ENCODE measurements at regions not wholly inside any gene's neighbourhood (a gene's known extent, or its start where the extent isn't known, plus 50 kb on each side); places are given as distances from the start of the nearest gene placed in this dataset.

GRCh38 chr11:112627588-112628045 is 333.6 kb upstream of the NCAM1 start:
- H4K20me1 ChIP-seq (ENCODE audit: insufficient read depth, low read length), result no peaks in the 10 kb centered on the region
- H3K9me1 ChIP-seq (ENCODE audit: insufficient read depth, low read length), result no peaks in the 10 kb centered on the region
- H2BK15ac ChIP-seq (ENCODE audit: low read depth, low read length), result no peak overlapping the region
- no peak for DNase-seq
- no peak overlapping the region for H3K4me3 ChIP-seq (ENCODE audit: insufficient read depth, low read depth, low read length)
- H4K91ac ChIP-seq (ENCODE audit: insufficient read depth, low read depth, low read length), result no peak overlapping the region
- ChIA-PET POLR2A (ENCODE audit: unreplicated experiment) (no interaction called here), CTCF (no interaction called here)
- BruUV-seq (replicated peaks), result no TSS peak
- H3K18ac ChIP-seq (ENCODE audit: low read depth, low read length), result no peak overlapping the region
- H4K8ac ChIP-seq (ENCODE audit: low read depth in 2 of 2, low read length in 2 of 2), result no peak overlapping the region
- no peaks in the 10 kb centered on the region for H3K36me3 ChIP-seq (ENCODE audit: control insufficient read depth, insufficient read depth, low read length)
- H3K9me3 ChIP-seq (ENCODE audit: control insufficient read depth, insufficient read depth, low read length), result no peaks in the 10 kb centered on the region
- H3K23ac ChIP-seq (ENCODE audit: low read depth, low read length), result no peak overlapping the region
- H3K4me2 ChIP-seq (ENCODE audit: low read depth, low read length), result no peak overlapping the region
- H2AK5ac ChIP-seq (ENCODE audit: low read depth, low read length), result no peak overlapping the region
- WGBS, 2 experiments (ENCODE audit: extremely low coverage in 2 of 2, insufficient read length in 1 of 2), result no CpG with 5 or more reads among the region's 2 CpGs
- no peak overlapping the region for H2AK9ac ChIP-seq (replicated peaks; ENCODE audit: low read depth, low read length, poor library complexity)
- no peaks in the 10 kb centered on the region for H3K79me1 ChIP-seq (ENCODE audit: low read depth in 1 of 2, low read length in 2 of 2)
- no peak overlapping the region for H2BK20ac ChIP-seq (ENCODE audit: low read depth, low read length)
- H3K56ac ChIP-seq (ENCODE audit: extremely low read depth, insufficient read depth, low read length), result no peak overlapping the region
- no peak overlapping the region for H4K5ac ChIP-seq (ENCODE audit: low read depth, low read length)
- H3K4me1 ChIP-seq (ENCODE audit: control insufficient read depth, insufficient read depth, low read length), result no peaks in the 10 kb centered on the region
- no peaks in the 10 kb centered on the region for H3K27me3 ChIP-seq (ENCODE audit: control insufficient read depth, insufficient read depth, low read length)
- no peak overlapping the region for H2AFZ ChIP-seq (replicated peaks; ENCODE audit: low read length, poor library complexity)
- no peak for ATAC-seq (ENCODE audit: low read depth)
- H3K9ac ChIP-seq (ENCODE audit: low read depth, low read length), result no peak overlapping the region
- H3K4ac ChIP-seq (ENCODE audit: low read depth, low read length), result no peak overlapping the region
- H2BK120ac ChIP-seq (ENCODE audit: low read depth, low read length), result no peak overlapping the region
- no peak overlapping the region for H3K27ac ChIP-seq (ENCODE audit: insufficient read depth, low read length)
- no peak overlapping the region for H3K14ac ChIP-seq (replicated peaks; ENCODE audit: low read depth, low read length)
- dilution Hi-C loops (cut with HindIII; ENCODE audit: low sequenced_read_pairs, unreplicated experiment), result no loop called here
- H2BK5ac ChIP-seq (ENCODE audit: low read depth, low read length, poor library complexity, severe bottlenecking), result no peak overlapping the region
- in situ Hi-C loops (cut with MboI; ENCODE audit: low sequenced_read_pairs), result no loop called here
- intact Hi-C loops (cut with micrococcal nuclease), result no loop called here
- TF ChIP-seq RFX5 (IDR thresholded peaks at IDR 0.05; ENCODE audit: low read depth, low read length) (no peak), RCOR1 (IDR thresholded peaks at IDR 0.05; ENCODE audit: insufficient replicate concordance, low read length) (no peak), CHD1 (IDR thresholded peaks at IDR 0.05; ENCODE audit: low read depth, low read length) (no peak), RAD21 (IDR thresholded peaks at IDR 0.05; ENCODE audit: low read length) (no peak), MAZ (IDR thresholded peaks at IDR 0.05; ENCODE audit: borderline replicate concordance, low read depth, low read length) (no peak), BHLHE40 (IDR thresholded peaks at IDR 0.05; ENCODE audit: low read depth, low read length) (no peak), CEBPB (IDR thresholded peaks at IDR 0.05; ENCODE audit: low read depth, low read length) (no peak)
